ENCODE measurements at regions not wholly inside any gene's neighbourhood (a gene's known extent, or its start where the extent isn't known, plus 50 kb on each side); places are given as distances from the start of the nearest gene placed in this dataset.

- no peak overlapping the region for H3K4me3 ChIP-seq (ENCODE audit: low read length)
- DNase-seq (ENCODE audit: low read depth, low spot score), result no peak
These were observed 387.6 kb downstream of the BRINP2 start for GRCh38 chr1:177558372-177558771.

DNA sequence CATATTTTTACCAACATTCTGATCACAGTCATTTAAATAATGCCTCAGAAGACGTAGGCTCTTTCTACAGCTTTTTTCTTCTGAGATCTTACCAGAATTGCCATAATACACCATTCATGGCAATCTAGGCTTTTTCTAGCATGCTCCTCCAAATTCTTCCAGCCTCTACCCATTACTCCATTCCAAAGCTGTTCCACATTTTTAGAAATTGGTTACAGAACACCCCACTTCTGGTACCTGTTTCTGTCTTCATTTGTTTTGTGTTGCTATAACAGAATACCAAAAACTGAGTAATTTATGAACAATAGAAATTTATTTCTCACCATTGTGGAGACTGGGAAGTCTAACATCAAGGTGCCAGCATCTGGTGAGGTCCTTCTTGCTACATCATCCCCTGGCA lies 385.4 kb downstream of the BRINP2 start:
- DNase-seq (ENCODE audit: low read depth, low spot score), result no peak
- H3K4me3 ChIP-seq (ENCODE audit: low read length), result no peak overlapping the region

DNA sequence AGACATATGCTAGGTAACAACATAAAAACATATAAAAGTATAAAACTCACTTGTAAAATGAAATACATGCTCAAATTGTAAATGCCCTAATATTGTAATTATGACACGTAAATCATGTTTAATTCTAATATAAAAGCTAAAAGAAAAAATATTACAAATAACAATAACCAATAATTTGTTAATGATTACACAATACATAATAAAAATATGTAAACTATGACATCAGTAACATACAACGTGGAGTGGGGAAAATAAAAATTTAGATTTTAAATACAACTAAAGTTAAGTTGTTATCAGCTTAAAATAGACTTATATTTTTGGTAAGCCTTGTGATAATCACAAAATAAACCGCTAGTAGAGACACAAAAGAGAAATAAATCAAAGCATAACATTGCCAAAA lies 376.4 kb downstream of the BRINP2 start:
- H3K4me3 ChIP-seq (ENCODE audit: low read length), result no peak overlapping the region
- no peak for DNase-seq (ENCODE audit: low read depth, low spot score)

- no peak for DNase-seq (ENCODE audit: low read depth, low spot score)
- H3K4me3 ChIP-seq (ENCODE audit: low read length), result no peak overlapping the region
These were observed 375.6 kb downstream of the BRINP2 start for GRCh38 chr1:177546346-177546745.

GRCh38 chr1:177526201-177526600 lies 355.4 kb downstream of the BRINP2 start:
- H3K4me3 ChIP-seq (ENCODE audit: low read length), result no peak overlapping the region
- no peak for DNase-seq (ENCODE audit: low read depth, low spot score)

DNA sequence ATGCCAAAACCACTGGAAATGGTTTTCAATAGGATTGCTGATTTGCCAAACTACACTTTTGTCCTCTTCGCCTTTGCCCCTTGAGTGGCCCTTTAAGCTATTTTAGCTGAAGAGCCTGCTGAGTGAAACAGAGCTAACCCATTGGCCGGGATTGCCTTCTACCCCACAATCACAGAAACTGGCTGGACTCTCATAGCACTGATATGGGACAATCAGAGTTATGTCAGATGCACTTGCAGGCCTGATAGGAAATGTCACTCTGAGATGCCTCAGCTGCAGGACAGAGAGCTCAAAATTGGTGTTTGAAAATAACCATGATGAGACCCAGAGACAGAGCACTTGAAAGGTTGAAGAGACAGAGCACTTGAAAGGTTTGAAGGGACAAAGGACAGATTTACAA lies 354.4 kb downstream of the BRINP2 start:
- DNase-seq (ENCODE audit: low read depth, low spot score), result no peak

DNA sequence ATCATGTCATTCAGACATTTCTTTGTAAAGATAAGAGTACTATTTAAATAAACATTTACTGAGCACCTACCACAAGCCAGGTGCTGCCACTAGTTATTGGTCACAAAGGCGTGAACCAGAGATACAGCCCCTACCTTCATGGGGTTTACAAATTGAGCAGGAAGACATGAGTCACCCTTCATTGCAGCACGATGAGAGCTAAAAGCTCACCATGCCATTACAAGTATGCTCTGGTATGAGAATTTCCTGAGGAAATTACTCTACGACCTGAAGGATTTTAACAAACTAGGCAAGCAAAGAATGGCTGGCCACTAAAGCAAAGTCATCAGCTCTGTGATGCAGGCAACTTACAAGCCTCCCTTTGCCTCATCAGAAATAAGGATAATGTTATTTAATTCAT lies 346.8 kb downstream of the BRINP2 start:
- no peak overlapping the region for H3K4me3 ChIP-seq (ENCODE audit: low read length)
- no peak for DNase-seq (ENCODE audit: low read depth, low spot score)

More for the DNA sequence above, 354.4 kb downstream of the BRINP2 start:
- H3K4me3 ChIP-seq (ENCODE audit: low read length), result no peak overlapping the region

DNA sequence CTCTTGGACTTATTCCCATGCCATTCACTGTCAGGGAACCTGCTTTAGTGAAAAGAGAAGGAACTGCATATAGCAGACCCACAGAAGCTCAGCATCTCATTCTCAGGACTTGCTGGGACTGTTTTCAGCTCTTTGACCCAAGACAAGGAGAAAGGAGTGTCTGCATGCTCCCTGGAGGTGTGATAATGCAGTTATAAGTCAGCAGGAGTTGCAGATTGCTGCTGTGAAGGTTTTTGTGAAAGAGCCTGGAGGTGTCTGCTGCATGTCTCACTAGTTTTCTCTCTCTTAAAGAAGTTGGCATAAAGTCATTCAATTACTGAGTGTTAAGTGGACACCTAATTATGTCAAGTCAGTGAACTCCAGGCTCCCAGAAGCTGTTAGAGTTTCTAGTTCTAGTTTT lies 343.4 kb downstream of the BRINP2 start:
- H3K4me3 ChIP-seq (ENCODE audit: low read length), result no peak overlapping the region
- no peak for DNase-seq (ENCODE audit: low read depth, low spot score)

- DNase-seq (ENCODE audit: low read depth, low spot score), result no peak
These were observed 340.3 kb downstream of the BRINP2 start for GRCh38 chr1:177511036-177511435.

DNA sequence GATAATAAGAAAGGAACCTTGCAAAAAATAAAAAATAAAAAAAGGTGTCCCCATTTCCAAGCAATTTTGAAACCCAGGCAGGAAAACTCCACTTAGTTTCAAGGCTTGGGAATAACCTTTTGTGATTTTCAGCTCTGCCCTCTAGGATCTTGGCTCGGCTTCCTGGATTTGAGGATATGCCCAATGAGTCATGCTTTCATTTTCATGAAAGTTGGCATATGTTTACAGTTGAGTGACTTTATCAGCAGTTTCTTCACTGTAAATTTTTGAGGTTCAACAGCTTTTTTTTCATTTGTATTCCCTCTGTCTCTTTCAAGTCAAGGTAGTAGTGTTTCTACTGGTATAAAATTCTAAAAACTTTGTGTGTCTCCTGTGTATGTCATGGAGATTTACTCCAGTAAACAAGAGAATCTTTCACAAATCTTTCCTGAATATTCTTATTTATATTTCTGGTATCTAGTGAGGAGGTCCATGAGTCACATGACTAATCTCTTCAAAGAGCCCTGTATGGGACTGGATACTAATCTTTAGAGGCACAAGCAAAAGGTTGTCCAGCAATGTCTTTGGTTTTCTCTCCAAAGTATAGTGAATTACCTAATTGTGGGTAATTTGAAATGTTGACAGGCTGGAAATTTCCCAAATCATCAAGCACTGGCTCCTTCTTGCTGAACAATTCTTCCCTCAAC lies 335.3 kb downstream of the BRINP2 start:
- no peak for DNase-seq (ENCODE audit: low read depth, low spot score)
- H3K4me3 ChIP-seq (ENCODE audit: low read length), result no peak overlapping the region

More at GRCh38 chr1:177511036-177511435, 340.3 kb downstream of the BRINP2 start:
- no peak overlapping the region for H3K4me3 ChIP-seq (ENCODE audit: low read length)

- H3K4me3 ChIP-seq (ENCODE audit: low read length), result no peak overlapping the region
- DNase-seq (ENCODE audit: low read depth, low spot score), result no peak
These were observed 325.1 kb downstream of the BRINP2 start for GRCh38 chr1:177495878-177496277.

GRCh38 chr1:177490786-177491185 lies 320.0 kb downstream of the BRINP2 start:
- H3K4me3 ChIP-seq (ENCODE audit: low read length), result no peak overlapping the region
- DNase-seq (ENCODE audit: low read depth, low spot score), result no peak

DNA sequence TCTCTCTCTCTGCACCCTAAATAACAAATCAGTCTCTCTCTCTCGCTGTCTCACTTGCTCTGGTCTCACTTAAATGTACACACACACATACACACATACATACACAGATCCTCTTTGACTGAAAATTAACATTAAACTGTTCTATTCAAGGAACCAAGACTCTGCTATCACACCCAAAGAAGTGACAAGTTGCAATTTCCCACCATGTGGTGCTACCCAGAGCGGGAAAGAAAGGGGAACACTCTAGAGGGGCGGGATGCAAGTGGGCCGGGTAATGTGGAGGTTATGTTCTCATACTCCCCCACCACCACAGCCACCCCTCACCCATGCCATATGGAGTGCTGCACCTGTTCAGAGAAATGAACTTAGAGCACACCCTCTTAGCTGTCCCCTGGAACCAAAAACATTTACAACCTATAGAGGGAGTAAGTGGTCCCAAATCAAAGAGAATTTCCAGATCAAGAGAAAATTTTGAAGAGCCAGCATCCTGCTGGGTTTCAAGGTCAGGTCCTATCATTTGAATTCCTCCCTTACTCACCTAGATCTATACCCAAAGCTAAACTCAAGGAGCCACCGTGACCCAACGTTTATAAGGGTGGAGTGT lies 319.4 kb downstream of the BRINP2 start:
- H3K4me3 ChIP-seq (ENCODE audit: low read length), result no peak overlapping the region
- no peak for DNase-seq (ENCODE audit: low read depth, low spot score)

DNA sequence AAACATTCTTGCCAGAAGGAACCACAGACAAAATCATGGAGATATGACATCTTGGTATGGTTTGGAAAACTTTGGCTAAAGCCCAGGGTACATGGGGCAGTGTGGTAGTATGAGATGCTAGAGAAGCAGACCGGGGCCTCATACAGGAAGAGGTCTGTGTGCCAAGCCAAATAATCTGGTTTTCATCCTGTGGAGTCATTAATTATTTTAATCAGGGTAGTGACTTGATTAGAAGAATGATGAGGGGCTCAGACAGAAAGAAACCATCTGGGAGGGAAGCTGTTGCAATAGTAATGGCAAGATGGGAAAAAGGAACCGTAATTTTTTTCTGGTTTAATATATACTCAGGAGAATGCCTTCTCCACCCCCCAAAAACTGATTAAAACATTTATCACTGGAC lies 318.0 kb downstream of the BRINP2 start:
- H3K4me3 ChIP-seq (ENCODE audit: low read length), result no peak overlapping the region

GRCh38 chr1:177487481-177487880 lies 316.7 kb downstream of the BRINP2 start:
- no peak for DNase-seq (ENCODE audit: low read depth, low spot score)
- no peak overlapping the region for H3K4me3 ChIP-seq (ENCODE audit: low read length)

More for the DNA sequence above, 318.0 kb downstream of the BRINP2 start:
- no peak for DNase-seq (ENCODE audit: low read depth, low spot score)

DNA sequence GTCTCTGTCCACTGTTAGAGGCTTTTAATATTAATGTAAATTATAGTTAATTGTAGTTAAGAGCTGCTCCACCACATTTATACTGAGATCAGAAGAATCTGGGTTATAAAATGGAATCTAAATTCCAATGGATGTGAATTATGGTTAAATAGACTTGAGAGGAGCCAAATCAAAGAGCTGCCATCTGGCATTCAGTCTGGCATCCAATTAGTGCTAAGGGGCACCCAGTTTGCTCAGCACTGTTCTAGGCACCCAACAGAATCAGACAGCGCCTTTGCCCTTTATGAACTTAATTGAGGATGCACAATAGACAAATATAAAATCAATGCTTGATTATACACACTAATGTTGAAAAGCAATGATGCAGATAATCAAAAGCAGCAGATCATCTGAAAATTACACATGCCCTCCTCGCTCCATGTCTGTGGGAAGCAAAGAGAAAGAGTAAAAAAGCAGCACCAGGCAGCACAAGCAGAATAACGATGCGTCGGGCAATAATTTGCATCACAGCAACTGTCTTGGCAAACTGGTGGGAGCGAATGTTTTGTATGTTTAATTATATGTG lies 310.1 kb downstream of the BRINP2 start:
- DNase-seq (ENCODE audit: low read depth, low spot score), result no peak
- no peak overlapping the region for H3K4me3 ChIP-seq (ENCODE audit: low read length)

DNA sequence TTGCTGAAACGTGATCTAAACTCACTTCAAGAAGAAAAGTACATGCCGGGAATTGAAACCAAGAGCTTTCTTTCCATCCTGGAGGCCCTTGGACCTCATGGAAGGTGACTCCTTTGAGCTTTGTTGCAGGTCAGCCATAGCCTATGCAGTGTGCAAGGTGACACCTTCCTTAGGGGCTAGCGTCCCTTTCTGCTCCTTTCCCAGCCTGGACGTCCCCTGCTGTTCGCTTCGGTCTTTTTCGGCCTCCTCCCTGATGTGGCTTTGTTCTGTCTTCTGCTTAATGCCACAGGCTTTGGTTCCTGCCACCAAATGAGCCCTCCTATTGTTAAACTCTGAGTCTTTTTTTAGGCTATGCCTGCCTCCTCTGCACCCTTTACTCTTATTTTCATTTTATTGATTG lies 308.8 kb downstream of the BRINP2 start:
- no peak for DNase-seq (ENCODE audit: low read depth, low spot score)
- H3K4me3 ChIP-seq (ENCODE audit: low read length), result no peak overlapping the region

DNA sequence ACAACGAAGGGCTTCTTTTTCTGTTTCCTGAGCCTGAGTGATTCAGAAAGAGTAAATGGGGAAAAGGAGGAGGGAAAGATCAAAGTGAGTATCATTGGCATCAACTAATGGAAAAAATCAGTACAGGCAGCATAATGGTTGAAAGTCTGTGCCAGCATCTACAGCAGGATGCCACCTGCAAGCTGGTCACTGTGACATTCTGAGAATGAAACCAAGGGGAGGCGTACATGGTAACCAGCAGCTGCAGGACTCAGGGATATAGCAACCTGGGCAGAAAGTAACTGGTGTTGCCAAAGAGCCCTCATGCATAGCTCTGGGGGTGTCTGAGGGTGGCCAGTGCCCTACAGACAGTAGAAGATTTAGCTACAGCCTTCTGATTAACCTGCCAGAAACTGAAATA lies 305.9 kb downstream of the BRINP2 start:
- H3K4me3 ChIP-seq (ENCODE audit: low read length), result no peak overlapping the region
- no peak for DNase-seq (ENCODE audit: low read depth, low spot score)

DNA sequence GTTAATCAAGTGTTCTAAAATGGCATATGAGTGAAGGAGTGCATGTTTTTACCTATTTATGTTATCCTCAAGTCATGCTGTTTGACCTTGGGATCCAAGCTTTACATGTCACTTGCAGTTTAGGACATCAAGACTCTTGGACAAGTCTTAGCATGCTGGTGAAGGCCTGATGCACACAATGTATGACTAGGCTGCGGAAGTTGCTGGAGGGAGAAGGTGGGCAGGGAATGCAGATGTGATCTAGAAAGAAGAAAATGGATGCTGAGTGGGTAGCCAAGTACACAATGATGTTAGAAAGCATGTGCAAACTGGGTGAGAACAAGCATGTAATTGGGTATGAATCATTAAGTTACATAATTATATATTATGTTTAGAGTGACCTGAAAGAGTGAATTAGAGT lies 301.8 kb downstream of the BRINP2 start:
- DNase-seq (ENCODE audit: low read depth, low spot score), result no peak
- H3K4me3 ChIP-seq (ENCODE audit: low read length), result no peak overlapping the region

GRCh38 chr1:177471244-177471643 lies 300.5 kb downstream of the BRINP2 start:
- no peak for DNase-seq (ENCODE audit: low read depth, low spot score)
- H3K4me3 ChIP-seq (ENCODE audit: low read length), result no peak overlapping the region

DNA sequence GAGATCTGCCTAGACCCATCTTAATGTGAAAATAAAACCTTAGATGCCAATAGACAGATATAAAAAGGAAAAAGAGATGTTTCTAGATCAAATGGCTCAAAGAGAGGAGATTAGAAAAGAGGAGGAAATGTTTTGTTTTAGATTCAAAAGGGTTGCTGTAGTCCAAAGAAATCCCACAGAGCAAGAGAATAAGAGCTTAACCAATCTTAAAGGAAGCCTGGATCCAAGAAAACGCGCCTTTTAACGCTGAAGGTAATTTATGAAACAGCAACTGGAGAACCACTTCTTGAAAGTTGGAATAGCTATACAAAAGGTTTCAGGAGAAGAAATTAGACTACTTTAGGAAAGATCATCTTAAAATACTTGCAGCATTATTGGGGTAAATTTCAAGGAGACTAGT lies 298.8 kb downstream of the BRINP2 start:
- H3K4me3 ChIP-seq (ENCODE audit: low read length), result no peak overlapping the region
- DNase-seq (ENCODE audit: low read depth, low spot score), result no peak

All from Jurkat, Clone E6-1 (cell line).